Stimulated activated CD4-positive, alpha-beta T cell treated with anti-CD3 and anti-CD28 coated beads, Interleukin-15, amount 100 ng/mL, for 24 hours (primary cell): ENCODE measurements at regions not wholly inside any gene's neighbourhood (a gene's known extent, or its start where the extent isn't known, plus 50 kb on each side); places are given as distances from the start of the nearest gene placed in this dataset.
A peak's percentile ranks its signal among the peaks of the same experiment; 100 is the strongest.
"Not testable (repeated sequence)": the region's sequence is repeated elsewhere in the genome, so short reads cannot be mapped to it uniquely, and the experiment has no call there.

Source experiments
- DNase-seq: peaks from one replicate; pipeline ENCODE4 v3.0.0-alpha.2; 2020

GRCh38 chr11:127803755-127804154 is 783.6 kb downstream of the ETS1 start:
- DNase-seq = no peak

GRCh38 chr11:127800989-127801688 is 786.2 kb downstream of the ETS1 start:
- DNase-seq = no peak

- no peak for DNase-seq
Measured at GRCh38 chr11:127795326-127795725, 792.0 kb downstream of the ETS1 start.

GRCh38 chr11:127791844-127792243 is 791.3 kb upstream of the KIRREL3 start:
- no peak for DNase-seq

GRCh38 chr11:127790592-127790991 is 790.0 kb upstream of the KIRREL3 start:
- no peak for DNase-seq

GRCh38 chr11:127789927-127790326 is 789.4 kb upstream of the KIRREL3 start:
- DNase-seq = peak; percentile 13

GRCh38 chr11:127772938-127773337 is 772.4 kb upstream of the KIRREL3 start:
- DNase-seq = not testable (repeated sequence)

GRCh38 chr11:127768931-127769330 is 768.4 kb upstream of the KIRREL3 start:
- DNase-seq = not testable (repeated sequence)

GRCh38 chr11:127766734-127767133 is 766.2 kb upstream of the KIRREL3 start:
- no peak for DNase-seq

- no peak for DNase-seq
Measured at GRCh38 chr11:127738771-127739286, 738.3 kb upstream of the KIRREL3 start.

GRCh38 chr11:127737499-127737898 is 736.9 kb upstream of the KIRREL3 start:
- no peak for DNase-seq

GRCh38 chr11:127733552-127733951 is 733.0 kb upstream of the KIRREL3 start:
- no peak for DNase-seq

- no peak for DNase-seq
Measured at GRCh38 chr11:127726367-127726766, 725.8 kb upstream of the KIRREL3 start.

GRCh38 chr11:127723714-127724113 is 723.1 kb upstream of the KIRREL3 start:
- DNase-seq = no peak

GRCh38 chr11:127713226-127713625 is 712.7 kb upstream of the KIRREL3 start:
- no peak for DNase-seq

- no peak for DNase-seq
Measured at GRCh38 chr11:127711748-127712147, 711.2 kb upstream of the KIRREL3 start.

GRCh38 chr11:127710831-127711230 is 710.3 kb upstream of the KIRREL3 start:
- no peak for DNase-seq

GRCh38 chr11:127709960-127710359 is 709.4 kb upstream of the KIRREL3 start:
- no peak for DNase-seq

GRCh38 chr11:127693686-127694085 is 693.1 kb upstream of the KIRREL3 start:
- DNase-seq = no peak

- DNase-seq = no peak
Measured at GRCh38 chr11:127683321-127683720, 682.8 kb upstream of the KIRREL3 start.

- no peak for DNase-seq
Measured at GRCh38 chr11:127679816-127680545, 679.4 kb upstream of the KIRREL3 start.

- DNase-seq = no peak
Measured at GRCh38 chr11:127678631-127679030, 678.1 kb upstream of the KIRREL3 start.

GRCh38 chr11:127677660-127678425 is 677.3 kb upstream of the KIRREL3 start:
- DNase-seq = no peak
